ENCODE measurements at regions not wholly inside any gene's neighbourhood (a gene's known extent, or its start where the extent isn't known, plus 50 kb on each side); places are given as distances from the start of the nearest gene placed in this dataset.

DNA sequence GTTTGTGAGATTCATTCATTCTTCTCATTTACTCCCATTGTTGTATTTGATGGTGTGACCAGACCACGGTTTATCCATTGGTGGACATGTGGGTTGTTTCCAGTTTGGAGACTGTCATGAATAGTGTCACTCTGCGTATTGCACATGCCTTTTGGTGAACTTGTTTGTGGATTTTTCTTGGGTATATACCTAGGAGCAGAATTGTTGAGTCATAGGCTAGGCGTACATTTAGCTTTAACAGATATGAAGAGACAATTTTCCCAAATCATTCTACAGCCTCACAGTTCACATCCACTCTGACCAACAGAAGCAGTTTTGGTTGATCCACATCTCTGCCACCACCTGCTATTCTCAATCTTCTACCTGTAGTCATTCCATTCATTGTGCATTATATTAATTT lies 66.0 kb upstream of the FAM20C start:
- Histone ChIP-seq H3K27me3 (replicated peaks) (no peaks in the 10 kb centered on the region), H3K36me3 (replicated peaks) (no peaks in the 10 kb centered on the region), H3K4me3 (ENCODE audit: low read depth, low read length) (no peak overlapping the region), H3K27ac (no peak overlapping the region)
- DNase-seq, result no peak
- TF ChIP-seq, protein P1, sequence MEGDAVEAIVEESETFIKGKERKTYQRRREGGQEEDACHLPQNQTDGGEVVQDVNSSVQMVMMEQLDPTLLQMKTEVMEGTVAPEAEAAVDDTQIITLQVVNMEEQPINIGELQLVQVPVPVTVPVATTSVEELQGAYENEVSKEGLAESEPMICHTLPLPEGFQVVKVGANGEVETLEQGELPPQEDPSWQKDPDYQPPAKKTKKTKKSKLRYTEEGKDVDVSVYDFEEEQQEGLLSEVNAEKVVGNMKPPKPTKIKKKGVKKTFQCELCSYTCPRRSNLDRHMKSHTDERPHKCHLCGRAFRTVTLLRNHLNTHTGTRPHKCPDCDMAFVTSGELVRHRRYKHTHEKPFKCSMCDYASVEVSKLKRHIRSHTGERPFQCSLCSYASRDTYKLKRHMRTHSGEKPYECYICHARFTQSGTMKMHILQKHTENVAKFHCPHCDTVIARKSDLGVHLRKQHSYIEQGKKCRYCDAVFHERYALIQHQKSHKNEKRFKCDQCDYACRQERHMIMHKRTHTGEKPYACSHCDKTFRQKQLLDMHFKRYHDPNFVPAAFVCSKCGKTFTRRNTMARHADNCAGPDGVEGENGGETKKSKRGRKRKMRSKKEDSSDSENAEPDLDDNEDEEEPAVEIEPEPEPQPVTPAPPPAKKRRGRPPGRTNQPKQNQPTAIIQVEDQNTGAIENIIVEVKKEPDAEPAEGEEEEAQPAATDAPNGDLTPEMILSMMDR (IDR thresholded peaks at IDR 0.05; ENCODE audit: low read depth, low read length, missing control alignments), result no peak
- in situ Hi-C loops (cut with HindIII; ENCODE audit: low pct_ligation_motif_present, low sequenced_read_pairs), result no loop called here

DNA sequence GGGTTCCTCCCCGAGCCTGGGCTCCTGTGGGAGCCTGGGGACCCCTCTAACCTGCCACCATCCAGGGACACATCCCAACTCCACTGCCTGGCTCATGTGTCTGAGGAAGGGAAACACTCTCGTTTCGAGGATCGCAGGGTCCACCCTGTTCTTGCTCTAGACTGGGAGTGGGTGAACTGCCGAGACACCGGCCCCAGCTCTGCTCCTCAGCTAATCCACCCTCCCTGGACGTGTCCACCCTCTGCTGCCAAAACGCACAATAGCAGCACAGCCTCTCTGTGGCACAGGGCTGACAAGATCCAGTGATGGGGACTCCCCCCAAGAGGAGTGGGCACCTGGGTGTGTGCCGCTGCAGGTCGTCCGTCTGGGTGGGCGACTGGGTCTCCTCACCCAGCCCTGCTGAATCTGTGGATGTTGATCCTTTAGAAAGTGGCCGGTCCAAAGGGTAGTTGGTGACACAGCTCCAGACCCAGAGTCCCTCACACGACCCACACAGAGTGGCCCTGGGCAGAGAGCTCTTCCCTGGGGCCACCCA lies 65.2 kb upstream of the FAM20C start:
- in situ Hi-C loops (cut with HindIII; ENCODE audit: low pct_ligation_motif_present, low sequenced_read_pairs), result no loop called here
- H3K4me3 ChIP-seq (ENCODE audit: low read depth, low read length), result no peak overlapping the region
- TF ChIP-seq, protein P1 (IDR thresholded peaks at IDR 0.05; ENCODE audit: low read depth, low read length, missing control alignments), result no peak
- H3K27ac ChIP-seq, result no peak overlapping the region
- no peaks in the 10 kb centered on the region for H3K27me3 ChIP-seq (replicated peaks)
- H3K36me3 ChIP-seq (replicated peaks), result no peaks in the 10 kb centered on the region
- no peak for DNase-seq

DNA sequence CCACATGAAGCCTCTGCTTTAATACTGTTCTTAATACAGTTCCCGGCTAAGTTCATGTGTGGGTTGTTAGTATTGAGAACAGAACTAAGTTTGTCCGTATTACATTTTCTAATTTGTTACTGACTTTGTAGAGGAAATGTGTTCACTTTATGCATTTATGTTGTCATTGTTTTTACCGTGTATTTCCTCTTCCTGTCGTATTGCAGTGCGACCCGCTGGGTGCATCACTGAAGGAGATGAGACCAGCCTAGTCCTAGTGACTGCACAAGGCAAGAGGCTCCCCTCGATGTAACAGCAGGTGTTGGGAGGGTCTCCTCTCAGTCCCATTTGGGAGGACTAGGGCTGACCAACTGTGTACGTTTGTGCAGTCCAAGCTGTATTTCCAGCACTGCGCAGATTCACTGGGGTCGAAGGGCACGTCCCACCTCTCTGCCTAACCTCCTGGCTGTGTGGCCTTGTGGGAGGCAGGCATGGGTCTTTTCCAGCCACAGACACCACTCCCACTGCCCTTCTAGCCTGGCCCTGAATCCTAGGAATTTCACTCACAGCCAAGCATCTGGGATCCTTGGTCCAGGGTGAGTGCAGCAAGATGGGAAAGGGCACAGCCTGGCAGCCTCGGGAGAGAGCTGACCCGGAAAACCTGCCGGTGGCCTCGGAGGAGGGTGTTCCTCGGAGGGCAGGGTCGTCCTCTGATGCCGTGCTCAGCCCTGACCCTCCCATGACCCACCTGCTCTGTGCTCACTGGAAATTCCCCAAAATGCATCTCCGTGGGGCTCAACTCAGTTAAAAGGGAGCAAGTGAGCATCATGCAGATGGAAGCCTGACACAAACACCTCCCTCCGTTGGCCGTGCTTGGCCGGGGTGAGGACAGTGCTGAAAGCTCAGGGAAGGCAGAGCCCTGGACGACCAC lies 63.9 kb upstream of the FAM20C start:
- no peak overlapping the region for H3K27ac ChIP-seq
- H3K36me3 ChIP-seq (replicated peaks), result no peaks in the 10 kb centered on the region
- no peak for DNase-seq
- in situ Hi-C loops (cut with HindIII; ENCODE audit: low pct_ligation_motif_present, low sequenced_read_pairs), result no loop called here
- H3K27me3 ChIP-seq (replicated peaks), result no peaks in the 10 kb centered on the region
- no peak overlapping the region for H3K4me3 ChIP-seq (ENCODE audit: low read depth, low read length)
- TF ChIP-seq, protein P1 (IDR thresholded peaks at IDR 0.05; ENCODE audit: low read depth, low read length, missing control alignments), result no peak

DNA sequence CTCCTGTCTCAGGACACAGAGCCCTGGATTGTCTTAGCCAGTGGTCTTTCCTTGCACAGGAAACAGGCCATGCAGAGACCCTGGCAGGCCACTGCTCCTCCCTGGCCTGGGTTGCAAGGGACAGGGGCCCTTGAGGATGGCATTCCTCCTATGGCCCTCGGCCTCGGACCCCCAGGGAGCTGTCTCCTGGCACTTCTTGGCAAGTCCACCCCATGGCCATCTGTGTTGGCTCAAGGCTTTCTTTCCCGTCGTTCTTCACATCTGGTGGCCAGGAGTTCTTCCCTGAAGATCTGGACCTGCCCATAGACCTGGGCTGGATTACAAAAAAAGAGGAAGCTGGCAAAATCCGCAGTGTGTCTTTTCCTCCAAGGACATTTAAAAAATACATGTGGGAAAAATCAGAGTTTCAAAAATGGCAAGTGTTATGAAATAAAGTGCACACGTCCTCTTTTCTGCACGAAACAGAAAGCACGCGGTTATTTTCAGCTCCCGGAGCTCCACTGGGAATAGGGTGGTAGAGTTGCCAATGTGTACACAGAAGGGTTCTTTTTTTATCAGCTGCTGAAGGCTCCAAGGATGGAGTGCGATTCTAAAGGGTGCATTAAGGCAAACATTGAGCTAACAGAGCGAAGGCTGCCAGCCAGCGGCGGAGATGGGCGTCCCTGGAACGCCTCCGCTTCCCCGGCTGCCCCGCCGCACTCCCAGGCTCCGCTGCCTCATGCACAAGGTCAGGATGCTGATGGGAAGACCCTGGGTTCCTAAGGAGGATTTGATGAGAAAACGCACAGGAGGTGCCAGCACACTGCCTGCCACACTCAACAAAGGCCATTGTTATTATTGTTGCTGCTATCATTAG lies 62.8 kb upstream of the FAM20C start:
- no peak for DNase-seq
- no peaks in the 10 kb centered on the region for H3K27me3 ChIP-seq (replicated peaks)
- H3K36me3 ChIP-seq (replicated peaks), result no peaks in the 10 kb centered on the region
- TF ChIP-seq, protein P1 (IDR thresholded peaks at IDR 0.05; ENCODE audit: low read depth, low read length, missing control alignments), result no peak
- no peak overlapping the region for H3K4me3 ChIP-seq (ENCODE audit: low read depth, low read length)
- H3K27ac ChIP-seq, result no peak overlapping the region
- in situ Hi-C loops (cut with HindIII; ENCODE audit: low pct_ligation_motif_present, low sequenced_read_pairs), result no loop called here

DNA sequence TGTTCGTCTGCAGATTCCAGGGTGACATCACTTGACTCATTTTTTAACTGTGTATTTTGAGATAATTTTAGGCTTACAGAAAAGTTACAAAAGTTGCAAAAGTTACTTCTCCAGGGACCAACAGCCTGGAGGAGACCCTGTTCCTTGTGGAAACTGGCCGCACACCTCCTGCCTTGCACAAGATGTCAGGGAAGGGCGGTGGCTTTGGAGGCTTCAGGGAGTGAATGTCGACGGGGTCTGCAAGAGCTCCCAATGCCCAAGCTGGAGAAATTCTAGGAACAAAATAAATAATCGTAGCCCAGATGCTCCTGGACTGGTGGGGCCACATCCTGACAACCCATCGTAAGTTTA lies 62.2 kb upstream of the FAM20C start:
- H3K36me3 ChIP-seq (replicated peaks), result no peaks in the 10 kb centered on the region
- H3K27me3 ChIP-seq (replicated peaks), result no peaks in the 10 kb centered on the region
- H3K27ac ChIP-seq, result no peak overlapping the region
- no peak overlapping the region for H3K4me3 ChIP-seq (ENCODE audit: low read depth, low read length)
- TF ChIP-seq, protein P1 (IDR thresholded peaks at IDR 0.05; ENCODE audit: low read depth, low read length, missing control alignments), result no peak
- no peak for DNase-seq
- in situ Hi-C loops (cut with HindIII; ENCODE audit: low pct_ligation_motif_present, low sequenced_read_pairs), result no loop called here
